Epithelial cell of esophagus (primary cell): ENCODE measurements at regions not wholly inside any gene's neighbourhood (a gene's known extent, or its start where the extent isn't known, plus 50 kb on each side); places are given as distances from the start of the nearest gene placed in this dataset.
"Not testable (repeated sequence)": the region's sequence is repeated elsewhere in the genome, so short reads cannot be mapped to it uniquely, and the experiment has no call there.

Experiments
- DNase-seq: peaks from one replicate; pipeline ENCODE4 v3.0.0; 2010; ENCODE audit warnings: low read depth
- H3K4me3 ChIP-seq: 2 replicates; pipeline ENCODE4 v1.5.1; 2011; ENCODE audit warnings: mild to moderate bottlenecking, low read length, control low read depth
- TF ChIP-seq, protein P1 (sequence below): IDR thresholded peaks from 2 replicates; pipeline ENCODE4 v1.5.1; 2011; ENCODE audit warnings: low read depth, mild to moderate bottlenecking, low read length, control low read depth, inconsistent platforms; ENCODE audit not compliant: insufficient read depth; ENCODE audit errors: missing control alignments

DNA sequence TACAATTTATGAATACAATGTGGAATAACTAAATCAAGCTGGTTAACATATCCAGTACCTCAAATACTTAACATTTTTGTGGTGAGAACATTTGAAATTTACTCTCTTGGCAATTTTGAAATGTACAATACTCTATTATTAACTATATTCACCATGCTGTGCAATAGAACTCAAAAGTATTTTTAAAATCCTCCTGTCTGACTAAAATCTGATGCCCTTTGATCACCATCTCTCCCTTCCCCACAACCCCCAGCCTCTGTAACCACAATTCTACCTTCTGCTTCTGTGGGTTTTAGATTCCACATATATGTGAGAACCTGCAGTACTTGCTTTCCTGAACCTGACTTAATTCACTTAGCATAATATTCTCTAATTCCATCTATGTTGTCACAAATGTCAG, 71.6 kb upstream of the ALOX12 start:
- TF ChIP-seq, protein P1, sequence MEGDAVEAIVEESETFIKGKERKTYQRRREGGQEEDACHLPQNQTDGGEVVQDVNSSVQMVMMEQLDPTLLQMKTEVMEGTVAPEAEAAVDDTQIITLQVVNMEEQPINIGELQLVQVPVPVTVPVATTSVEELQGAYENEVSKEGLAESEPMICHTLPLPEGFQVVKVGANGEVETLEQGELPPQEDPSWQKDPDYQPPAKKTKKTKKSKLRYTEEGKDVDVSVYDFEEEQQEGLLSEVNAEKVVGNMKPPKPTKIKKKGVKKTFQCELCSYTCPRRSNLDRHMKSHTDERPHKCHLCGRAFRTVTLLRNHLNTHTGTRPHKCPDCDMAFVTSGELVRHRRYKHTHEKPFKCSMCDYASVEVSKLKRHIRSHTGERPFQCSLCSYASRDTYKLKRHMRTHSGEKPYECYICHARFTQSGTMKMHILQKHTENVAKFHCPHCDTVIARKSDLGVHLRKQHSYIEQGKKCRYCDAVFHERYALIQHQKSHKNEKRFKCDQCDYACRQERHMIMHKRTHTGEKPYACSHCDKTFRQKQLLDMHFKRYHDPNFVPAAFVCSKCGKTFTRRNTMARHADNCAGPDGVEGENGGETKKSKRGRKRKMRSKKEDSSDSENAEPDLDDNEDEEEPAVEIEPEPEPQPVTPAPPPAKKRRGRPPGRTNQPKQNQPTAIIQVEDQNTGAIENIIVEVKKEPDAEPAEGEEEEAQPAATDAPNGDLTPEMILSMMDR = no peak
- H3K4me3 ChIP-seq = no peak overlapping the region
- DNase-seq = no peak

DNA sequence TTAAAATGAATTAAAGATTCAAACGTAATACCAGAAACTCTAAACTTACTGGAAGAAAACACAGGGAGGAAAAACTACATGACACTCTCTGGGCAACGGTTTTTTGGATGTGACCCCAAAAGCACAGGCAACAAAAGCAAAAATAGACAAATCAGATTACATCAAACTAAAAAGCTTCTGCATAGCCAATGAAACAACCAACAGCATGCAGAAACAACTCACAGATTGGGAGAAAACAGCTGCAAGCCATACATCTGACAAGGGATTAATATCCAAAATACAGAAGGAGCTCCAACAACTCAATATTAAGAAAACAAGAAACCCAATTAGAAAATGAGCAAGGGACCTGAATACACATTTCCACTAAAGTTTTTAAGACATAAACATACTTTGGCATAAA, 69.2 kb upstream of the ALOX12 start:
- H3K4me3 ChIP-seq = no peak overlapping the region
- DNase-seq = no peak
- TF ChIP-seq, protein P1 = no peak

DNA sequence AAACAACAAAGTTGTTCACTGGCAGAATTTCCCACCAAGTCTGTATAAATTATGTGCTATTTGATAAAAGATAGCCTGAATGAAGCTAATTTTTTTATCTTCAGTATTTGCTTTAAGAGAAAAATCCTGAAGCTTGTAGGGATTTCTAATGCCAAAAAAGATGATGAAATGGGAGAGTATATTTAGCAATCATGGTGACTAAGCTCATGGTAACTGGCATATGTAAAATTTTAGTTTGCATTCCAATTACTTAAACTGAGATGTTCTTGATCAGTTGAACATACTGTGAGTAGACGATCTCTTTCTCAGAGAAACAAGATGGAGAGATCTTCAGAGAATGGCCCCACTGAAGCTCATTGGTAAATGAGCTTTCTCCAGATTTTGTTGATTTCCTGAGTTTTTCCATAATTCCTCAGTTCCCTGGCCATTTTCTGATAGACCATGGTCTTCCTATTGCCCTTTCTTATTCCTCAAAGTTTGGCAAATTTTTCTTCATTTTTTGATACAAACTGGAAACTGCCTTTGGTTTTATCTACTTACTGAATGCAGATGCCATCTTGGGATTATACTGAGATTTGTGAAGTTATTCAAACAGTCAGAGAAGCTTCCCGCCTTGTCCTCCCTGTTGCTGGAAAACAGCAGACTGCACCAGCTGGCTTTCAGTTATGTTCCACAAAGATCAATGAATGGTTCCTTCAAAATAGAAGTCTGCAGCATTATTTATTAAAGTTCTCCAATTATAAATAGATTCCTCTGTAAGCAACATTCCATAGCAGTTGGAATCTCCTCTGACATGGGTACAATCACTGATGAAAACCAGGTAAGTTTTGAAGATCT, 68.3 kb upstream of the ALOX12 start:
- DNase-seq = peak; percentile 76
- TF ChIP-seq, protein P1 = no peak
- H3K4me3 ChIP-seq = no peak overlapping the region

DNA sequence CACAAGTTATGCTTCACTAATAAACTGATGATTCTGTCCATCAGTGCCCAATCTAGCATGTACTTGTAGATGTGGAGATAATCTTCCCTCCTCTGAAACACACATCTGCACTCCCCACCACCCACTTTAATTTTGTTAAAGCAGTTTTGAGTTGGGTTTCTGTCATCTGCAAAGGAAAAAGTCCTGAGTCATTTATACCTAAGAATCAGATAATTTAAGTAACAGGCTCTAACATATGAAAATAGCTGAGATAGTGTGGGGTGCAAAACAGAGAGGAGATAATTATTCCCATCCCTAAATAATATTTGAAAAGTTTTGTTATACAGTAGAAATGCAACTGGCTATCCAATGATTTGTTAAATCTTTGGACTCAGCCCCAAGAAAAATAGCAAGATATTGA, 67.7 kb upstream of the ALOX12 start:
- no peak overlapping the region for H3K4me3 ChIP-seq
- TF ChIP-seq, protein P1 = no peak
- DNase-seq = no peak

DNA sequence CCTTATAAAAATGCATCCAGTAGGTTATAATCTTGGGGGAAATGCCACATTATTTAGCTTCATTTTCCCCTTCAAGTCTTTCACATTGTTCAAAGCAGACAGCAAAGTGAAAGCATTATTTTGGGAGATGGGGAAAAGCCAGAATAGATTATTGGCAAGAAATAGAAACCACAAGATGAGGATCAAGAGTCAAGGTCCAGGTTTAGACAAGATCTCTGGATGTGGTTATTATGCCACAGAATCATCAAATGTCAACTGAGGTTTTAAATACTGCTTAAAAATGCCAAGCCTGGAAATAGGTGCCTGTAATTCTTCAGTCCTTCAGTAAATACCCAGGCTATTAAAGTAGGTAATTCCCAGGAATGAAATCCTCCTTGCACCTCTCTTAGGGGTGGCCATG, 65.1 kb upstream of the ALOX12 start:
- DNase-seq = no peak
- TF ChIP-seq, protein P1 = no peak
- no peak overlapping the region for H3K4me3 ChIP-seq

DNA sequence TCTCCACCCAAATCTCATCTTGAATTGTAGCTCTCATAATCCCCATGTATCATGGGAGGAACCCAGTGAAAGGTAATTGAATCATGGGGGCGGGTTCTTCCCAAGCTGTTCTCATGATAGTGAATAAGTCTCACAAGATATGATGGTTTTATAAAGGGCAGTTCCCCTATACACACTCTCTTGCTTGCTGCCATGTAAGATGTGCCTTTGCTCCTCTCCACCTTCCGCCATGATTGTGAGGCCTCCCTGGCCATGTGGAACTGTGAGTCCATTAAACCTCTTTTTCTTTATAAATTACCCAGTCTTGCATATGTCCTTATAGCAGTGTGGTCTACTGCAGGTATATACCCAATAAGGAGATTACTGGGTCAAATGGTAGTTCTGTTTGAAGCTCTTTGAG, 61.3 kb upstream of the ALOX12 start:
- H3K4me3 ChIP-seq, DNase-seq: not testable (repeated sequence)

DNA sequence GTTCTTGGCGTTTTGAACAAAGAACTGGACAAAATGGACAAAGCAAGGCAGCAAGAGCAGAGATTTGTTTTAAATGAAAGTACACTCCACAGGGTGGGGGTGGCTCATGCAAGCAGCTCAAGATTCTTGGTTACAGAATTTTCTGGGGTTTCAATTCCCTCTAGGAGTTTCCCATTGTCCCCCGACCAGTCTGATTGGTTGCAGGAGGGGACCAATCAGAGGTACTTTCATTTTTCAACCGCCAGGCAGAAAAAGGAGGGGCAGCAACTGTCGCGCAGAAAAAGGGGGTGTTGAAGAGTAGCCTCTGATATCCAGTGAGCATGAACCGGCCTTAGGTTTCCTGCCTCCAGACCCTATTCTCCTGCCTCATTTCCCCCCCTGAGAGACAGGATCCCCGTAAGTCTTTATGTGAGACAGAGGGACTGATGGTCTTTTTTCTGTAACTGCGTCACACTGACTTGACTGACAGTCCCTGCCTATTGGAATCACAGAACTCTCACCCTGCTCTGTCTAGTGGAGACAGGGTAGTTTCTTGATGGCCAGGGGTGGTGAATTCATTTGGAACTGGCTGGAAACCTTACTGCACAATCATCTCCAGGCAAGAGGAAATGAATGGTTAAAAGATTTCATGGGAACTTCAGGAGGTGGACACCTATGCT, 59.4 kb upstream of the ALOX12 start:
- TF ChIP-seq, protein P1 = no peak
- no peak for DNase-seq
- H3K4me3 ChIP-seq = no peak overlapping the region
